ENCODE measurements at regions not wholly inside any gene's neighbourhood (a gene's known extent, or its start where the extent isn't known, plus 50 kb on each side); places are given as distances from the start of the nearest gene placed in this dataset.

GRCh38 chr3:177426878-177427495 lies 229.7 kb upstream of the TBL1XR1 start:
- no peak for DNase-seq

- no peak for DNase-seq
Measured at GRCh38 chr3:177427540-177427939, 230.3 kb upstream of the TBL1XR1 start.

GRCh38 chr3:177429079-177429478 lies 231.8 kb upstream of the TBL1XR1 start:
- no peak for DNase-seq

- DNase-seq = no peak
Measured at GRCh38 chr3:177429771-177430170, 232.5 kb upstream of the TBL1XR1 start.

- no peak for DNase-seq
Measured at GRCh38 chr3:177430653-177431052, 233.4 kb upstream of the TBL1XR1 start.

GRCh38 chr3:177431525-177432176 lies 234.4 kb upstream of the TBL1XR1 start:
- DNase-seq = no peak

GRCh38 chr3:177435301-177435700 lies 238.0 kb upstream of the TBL1XR1 start:
- no peak for DNase-seq

- peak in 1 of 56 donors; percentile 5 for DNase-seq
Measured at GRCh38 chr3:177437513-177438337, 240.4 kb upstream of the TBL1XR1 start.

- no peak for DNase-seq
Measured at GRCh38 chr3:177438596-177439220, 241.4 kb upstream of the TBL1XR1 start.

- DNase-seq = no peak
Measured at GRCh38 chr3:177439694-177440269, 242.5 kb upstream of the TBL1XR1 start.

GRCh38 chr3:177440456-177441104 lies 243.3 kb upstream of the TBL1XR1 start:
- no peak for DNase-seq

GRCh38 chr3:177441276-177441812 lies 244.1 kb upstream of the TBL1XR1 start:
- no peak for DNase-seq

GRCh38 chr3:177441813-177442646 lies 244.7 kb upstream of the TBL1XR1 start:
- DNase-seq = no peak

GRCh38 chr3:177443469-177443868 lies 246.2 kb upstream of the TBL1XR1 start:
- DNase-seq = no peak

- DNase-seq = no peak
Measured at GRCh38 chr3:177444696-177445095, 247.4 kb upstream of the TBL1XR1 start.

- no peak for DNase-seq
Measured at GRCh38 chr3:177445549-177445948, 248.3 kb upstream of the TBL1XR1 start.

- peak in 6 of 56 donors; percentile 7 to 22 (median 13) for DNase-seq
Measured at GRCh38 chr3:177446165-177446601, 248.9 kb upstream of the TBL1XR1 start.

GRCh38 chr3:177447938-177448337 lies 250.7 kb upstream of the TBL1XR1 start:
- DNase-seq = no peak

GRCh38 chr3:177448987-177449359 lies 251.7 kb upstream of the TBL1XR1 start:
- no peak for DNase-seq
